Right lobe of liver (tissue), 6 donors: ENCODE measurements at regions not wholly inside any gene's neighbourhood (a gene's known extent, or its start where the extent isn't known, plus 50 kb on each side); places are given as distances from the start of the nearest gene placed in this dataset.

Source experiments
- ATAC-seq, 4 donors: fragments of 200-7000 bp; cut with Tn5 transposase; one replicate each; pipeline ENCODE4 v1.9.1; 2020; ENCODE audit warnings: mild to moderate bottlenecking in 4 of 4, moderate library complexity in 4 of 4
- DNase-seq, 3 donors: peaks; one replicate each; pipeline ENCODE4 v3.0.0-alpha.2; 2020
- H3K27ac ChIP-seq, 3 donors: fragments of 200-600 bp; one replicate each; pipeline ENCODE4 v1.8.0; 2022
- H3K27me3 ChIP-seq, 2 donors: fragments of 200-600 bp; one replicate each; pipeline ENCODE4 v1.8.0; 2022
- H3K36me3 ChIP-seq, 4 donors: fragments of 200-600 bp; sonication (generic) in 1 of 4; one replicate each; pipeline versions ENCODE4 v1.5.1 to v1.8.0; 2017 to 2022; ENCODE audit warnings: control low read depth in 1 of 4
- H3K4me1 ChIP-seq, 4 donors: fragments of 200-600 bp; sonication (generic) in 1 of 4; one replicate each; pipeline versions ENCODE4 v1.5.1 to v1.8.0; 2017 to 2022; ENCODE audit warnings: control low read depth in 1 of 4
- H3K4me3 ChIP-seq, 3 donors: fragments of 200-600 bp; one replicate each; pipeline ENCODE4 v1.8.0; 2022
- H3K9me3 ChIP-seq, 4 donors: fragments of 200-600 bp; sonication (generic) in 1 of 4; one replicate each; pipeline versions ENCODE4 v1.5.1 to v1.8.0; 2017 to 2022; ENCODE audit warnings: control low read depth in 1 of 4
- CTCF ChIP-seq, 4 donors: fragments of 200-600 bp in 3 of 4; fragments of 450-650 bp in 1 of 4; IDR thresholded peaks; one replicate each; pipeline versions ENCODE4 v1.5.1 to v1.8.0; 2016 to 2022; ENCODE audit warnings: antibody characterized with exemption in 4 of 4, mild to moderate bottlenecking in 2 of 4
- POLR2A ChIP-seq: fragments of 450-650 bp; IDR thresholded peaks from one replicate; pipeline ENCODE4 v1.6.1; 2017; ENCODE audit warnings: antibody characterized with exemption, mild to moderate bottlenecking
- WGBS: methylation state at CpG from one replicate; pipeline ENCODE4 v1.1.6; 2018; ENCODE audit warnings: low coverage, low lambda C conversion rate; ENCODE audit not compliant: insufficient coverage; ENCODE audit errors: missing lambda C conversion rate; 5-methylcytosine and 5-hydroxymethylcytosine counted together
- intact Hi-C, 2 donors: fragments of 100-400 bp; cut with DNase I; formaldehyde crosslinking; loops; one replicate each; pipeline versions ENCODE4 v1.11.2 to v1.14.1; 2022
- donor health status: DM: no; HTN: yes; CAD: no.
- donor health status: DM: no; HTN: no; CAD: no.
- donor health status: DM: no; HTN: no; CAD: no.
- donor health status: DM: no; HTN: yes; CAD: no.
- donor health status: DM: no; HTN: yes; CAD: no.

GRCh38 chr22:47853750-47854149 is 1091.3 kb downstream of the TBC1D22A start:
- Histone ChIP-seq H3K36me3 (no peaks in the 10 kb centered on the region), H3K27me3 (no peaks in the 10 kb centered on the region), H3K27ac (no peak overlapping the region), H3K9me3 (no peaks in the 10 kb centered on the region), H3K4me1 (no peaks in the 10 kb centered on the region), H3K4me3 (no peak overlapping the region)
- TF ChIP-seq POLR2A, result no peak
- TF ChIP-seq CTCF (IDR thresholded peaks at IDR 0.05), result no peak
- 50% methylated on average over 3 of the region's 3 CpGs for WGBS
- no peak for DNase-seq
- intact Hi-C loops, result no loop called here
- no peak for ATAC-seq

- H3K4me1 ChIP-seq, result no peaks in the 10 kb centered on the region
- no peaks in the 10 kb centered on the region for H3K9me3 ChIP-seq
- H3K27me3 ChIP-seq, result no peaks in the 10 kb centered on the region
- ATAC-seq, result no peak
- H3K27ac ChIP-seq, result no peak overlapping the region
- no peak overlapping the region for H3K4me3 ChIP-seq
- intact Hi-C loops, result no loop called here
- no peak for TF ChIP-seq POLR2A
- no peak for TF ChIP-seq CTCF (IDR thresholded peaks at IDR 0.05)
- H3K36me3 ChIP-seq, result no peaks in the 10 kb centered on the region
- no peak for DNase-seq
- WGBS, result 12% methylated on average over 3 of the region's 3 CpGs
Observed at GRCh38 chr22:47851586-47851985, 1089.1 kb downstream of the TBC1D22A start.

- DNase-seq (no peak), ATAC-seq (no peak)
- no peak for TF ChIP-seq CTCF (IDR thresholded peaks at IDR 0.05)
- TF ChIP-seq POLR2A, result no peak
- Histone ChIP-seq H3K4me3 (no peak overlapping the region), H3K4me1 (no peaks in the 10 kb centered on the region), H3K9me3 (no peaks in the 10 kb centered on the region), H3K27me3 (no peaks in the 10 kb centered on the region), H3K27ac (no peak overlapping the region), H3K36me3 (no peaks in the 10 kb centered on the region)
- intact Hi-C loops, result no loop called here
- WGBS, result 23% methylated on average over 2 of the region's 2 CpGs
Observed at GRCh38 chr22:47850644-47851151, 1088.2 kb downstream of the TBC1D22A start.

GRCh38 chr22:47849576-47849975 is 1087.1 kb downstream of the TBC1D22A start:
- no peak overlapping the region for H3K27ac ChIP-seq
- DNase-seq, result no peak
- TF ChIP-seq POLR2A (no peak), CTCF (IDR thresholded peaks at IDR 0.05) (no peak)
- H3K4me1 ChIP-seq, result no peaks in the 10 kb centered on the region
- H3K4me3 ChIP-seq, result no peak overlapping the region
- no peaks in the 10 kb centered on the region for H3K27me3 ChIP-seq
- WGBS, result 35% methylated on average over 5 of the region's 6 CpGs
- no peaks in the 10 kb centered on the region for H3K36me3 ChIP-seq
- no peaks in the 10 kb centered on the region for H3K9me3 ChIP-seq
- intact Hi-C loops, result no loop called here
- no peak for ATAC-seq
